Stimulated activated CD8-positive, alpha-beta memory T cell treated with anti-CD3 and anti-CD28 coated beads, Interleukin-7, amount 100 ng/mL, for 4 hours (primary cell): ENCODE measurements at regions not wholly inside any gene's neighbourhood (a gene's known extent, or its start where the extent isn't known, plus 50 kb on each side); places are given as distances from the start of the nearest gene placed in this dataset.
"Not testable (repeated sequence)": the region's sequence is repeated elsewhere in the genome, so short reads cannot be mapped to it uniquely, and the experiment has no call there.

Experiments
- DNase-seq, 2 donors: peaks; one replicate each; pipeline ENCODE4 v3.0.0-alpha.2; 2020; ENCODE audit warnings: low read depth in 2 of 2

- DNase-seq = not testable (repeated sequence)
Observed at GRCh38 chr7:97928844-97929243, 56.6 kb upstream of the ASNS start.

GRCh38 chr7:97927790-97928748 is 55.9 kb upstream of the ASNS start:
- DNase-seq = peak; percentile 8 to 48
